Muscle of arm (tissue), 1 donor: ENCODE measurements at regions not wholly inside any gene's neighbourhood (a gene's known extent, or its start where the extent isn't known, plus 50 kb on each side); places are given as distances from the start of the nearest gene placed in this dataset.
A peak's percentile ranks its signal among the peaks of the same experiment; 100 is the strongest.
"Not testable (repeated sequence)": the region's sequence is repeated elsewhere in the genome, so short reads cannot be mapped to it uniquely, and the experiment has no call there.

Experiments used
- DNase-seq: peaks from one replicate; pipeline ENCODE4 v3.0.0-alpha.2; 2013

GRCh38 chr4:3651267-3651845 lies 114.8 kb upstream of the ADRA2C start:
- DNase-seq: no peak

- DNase-seq: no peak
These were observed 116.7 kb upstream of the ADRA2C start for GRCh38 chr4:3649491-3649890.

GRCh38 chr4:3648731-3649130 lies 116.5 kb upstream of the LRPAP1 start:
- DNase-seq: no peak

GRCh38 chr4:3648195-3648594 lies 116.0 kb upstream of the LRPAP1 start:
- DNase-seq: no peak

- no peak for DNase-seq
These were observed 115.2 kb upstream of the LRPAP1 start for GRCh38 chr4:3647421-3647820.

- no peak for DNase-seq
These were observed 113.8 kb upstream of the LRPAP1 start for GRCh38 chr4:3645711-3646679.

- DNase-seq: no peak
These were observed 112.8 kb upstream of the LRPAP1 start for GRCh38 chr4:3644849-3645627.

GRCh38 chr4:3643518-3644433 lies 111.6 kb upstream of the LRPAP1 start:
- DNase-seq: no peak

- DNase-seq: no peak
These were observed 110.7 kb upstream of the LRPAP1 start for GRCh38 chr4:3642806-3643517.

GRCh38 chr4:3642056-3642630 lies 109.9 kb upstream of the LRPAP1 start:
- DNase-seq: no peak

- DNase-seq: no peak
These were observed 109.3 kb upstream of the LRPAP1 start for GRCh38 chr4:3641501-3641900.

GRCh38 chr4:3640587-3640962 lies 108.4 kb upstream of the LRPAP1 start:
- no peak for DNase-seq

GRCh38 chr4:3639613-3640586 lies 107.7 kb upstream of the LRPAP1 start:
- no peak for DNase-seq

- no peak for DNase-seq
These were observed 106.0 kb upstream of the LRPAP1 start for GRCh38 chr4:3638080-3638795.

GRCh38 chr4:3637326-3638016 lies 105.2 kb upstream of the LRPAP1 start:
- DNase-seq: peak; percentile 55

- DNase-seq: no peak
These were observed 104.6 kb upstream of the LRPAP1 start for GRCh38 chr4:3636646-3637320.

- DNase-seq: not testable (repeated sequence)
These were observed 103.8 kb upstream of the LRPAP1 start for GRCh38 chr4:3636020-3636419.
